Gastrocnemius medialis (tissue), 4 donors: ENCODE measurements at regions not wholly inside any gene's neighbourhood (a gene's known extent, or its start where the extent isn't known, plus 50 kb on each side); places are given as distances from the start of the nearest gene placed in this dataset.

ENCODE experiments used
- ATAC-seq, 2 donors: fragments of 150-250 bp; one replicate each; pipeline ENCODE4 v1.9.1; 2016
- DNase-seq, 2 donors: peaks; one replicate each; pipeline ENCODE4 v3.0.0-alpha.2; 2019
- H3K27ac ChIP-seq, 4 donors: fragments of 200-600 bp; sonication (generic); 1 replicate in 1 of 4; 2 replicates in 3 of 4; pipeline ENCODE4 v1.5.1; 2016 to 2018; ENCODE audit warnings: mild to moderate bottlenecking in 2 of 4, moderate library complexity in 1 of 4
- H3K27me3 ChIP-seq, 3 donors: fragments of 200-600 bp; sonication (generic) in 2 of 3; 1 replicate in 1 of 3; 2 replicates in 2 of 3; pipeline versions ENCODE4 v1.5.1 to v1.6.0; 2016 to 2019; ENCODE audit warnings: mild to moderate bottlenecking in 1 of 3, moderate library complexity in 1 of 3
- H3K36me3 ChIP-seq, 2 donors: fragments of 200-600 bp; sonication (generic) in 1 of 2; one replicate each; pipeline ENCODE4 v1.5.1; 2017 to 2018
- H3K4me1 ChIP-seq, 2 donors: fragments of 200-600 bp; sonication (generic) in 1 of 2; one replicate each; pipeline ENCODE4 v1.5.1; 2016 to 2017; ENCODE audit warnings: mild to moderate bottlenecking in 2 of 2
- H3K4me3 ChIP-seq, 4 donors: fragments of 200-600 bp; sonication (generic) in 3 of 4; 1 replicate in 1 of 4; 2 replicates in 3 of 4; pipeline ENCODE4 v1.5.1; 2016 to 2019; ENCODE audit warnings: mild to moderate bottlenecking in 2 of 4
- H3K9me3 ChIP-seq, 3 donors: fragments of 200-600 bp; sonication (generic) in 2 of 3; 1 replicate in 1 of 3; 2 replicates in 2 of 3; pipeline ENCODE4 v1.5.1; 2016 to 2019
- POLR2A ChIP-seq, 2 donors: fragments of 450-650 bp; IDR thresholded peaks; one replicate each; pipeline ENCODE4 v1.6.1; 2017; ENCODE audit warnings: antibody characterized with exemption in 2 of 2, mild to moderate bottlenecking in 2 of 2, moderate library complexity in 2 of 2
- in situ Hi-C, 4 donors: fragments of 200-750 bp; cut with MboI; loops; one replicate each; pipeline versions ENCODE4 v1.15.0 to v1.8.0; 2017; ENCODE audit warnings: low sequenced_read_pairs in 4 of 4
- intact Hi-C: fragments of 100-400 bp; cut with DNase I; formaldehyde crosslinking; loops from one replicate; pipeline ENCODE4 v1.15.1; 2023; ENCODE audit warnings: low total_unique reads
- TF ChIP-seq, protein P1 (sequence below), 5 experiments: fragments of 450-650 bp in 3 of 5; fragments of 200-600 bp in 2 of 5; sonication (generic) in 2 of 5; IDR thresholded peaks in 4 of 5; conservative IDR thresholded peaks in 1 of 5; 1 replicate in 4 of 5; 2 replicates in 1 of 5; pipeline ENCODE4 v1.5.1; 2016 to 2019; ENCODE audit warnings: antibody characterized with exemption in 5 of 5, mild to moderate bottlenecking in 3 of 5, moderate library complexity in 3 of 5

- H3K4me3 ChIP-seq, result no peak overlapping the region
- no peak for DNase-seq
- no peaks in the 10 kb centered on the region for H3K27me3 ChIP-seq
- TF ChIP-seq POLR2A (IDR thresholded peaks at IDR 0.05), result no peak
- TF ChIP-seq, protein P1, sequence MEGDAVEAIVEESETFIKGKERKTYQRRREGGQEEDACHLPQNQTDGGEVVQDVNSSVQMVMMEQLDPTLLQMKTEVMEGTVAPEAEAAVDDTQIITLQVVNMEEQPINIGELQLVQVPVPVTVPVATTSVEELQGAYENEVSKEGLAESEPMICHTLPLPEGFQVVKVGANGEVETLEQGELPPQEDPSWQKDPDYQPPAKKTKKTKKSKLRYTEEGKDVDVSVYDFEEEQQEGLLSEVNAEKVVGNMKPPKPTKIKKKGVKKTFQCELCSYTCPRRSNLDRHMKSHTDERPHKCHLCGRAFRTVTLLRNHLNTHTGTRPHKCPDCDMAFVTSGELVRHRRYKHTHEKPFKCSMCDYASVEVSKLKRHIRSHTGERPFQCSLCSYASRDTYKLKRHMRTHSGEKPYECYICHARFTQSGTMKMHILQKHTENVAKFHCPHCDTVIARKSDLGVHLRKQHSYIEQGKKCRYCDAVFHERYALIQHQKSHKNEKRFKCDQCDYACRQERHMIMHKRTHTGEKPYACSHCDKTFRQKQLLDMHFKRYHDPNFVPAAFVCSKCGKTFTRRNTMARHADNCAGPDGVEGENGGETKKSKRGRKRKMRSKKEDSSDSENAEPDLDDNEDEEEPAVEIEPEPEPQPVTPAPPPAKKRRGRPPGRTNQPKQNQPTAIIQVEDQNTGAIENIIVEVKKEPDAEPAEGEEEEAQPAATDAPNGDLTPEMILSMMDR (IDR thresholded peaks at IDR 0.05 in 4 of 5, conservative IDR thresholded peaks at IDR 0.05 in 1 of 5), result no peak
- intact Hi-C loops (no loop called here), in situ Hi-C loops (no loop called here)
- ATAC-seq, result no peak
- H3K27ac ChIP-seq, result no peak overlapping the region
- no peaks in the 10 kb centered on the region for H3K9me3 ChIP-seq
- H3K4me1 ChIP-seq, result no peaks in the 10 kb centered on the region
- H3K36me3 ChIP-seq, result no peaks in the 10 kb centered on the region
Observed at GRCh38 chr3:152172460-152172859, 96.3 kb upstream of the MBNL1 start.

GRCh38 chr3:152173627-152174026 lies 95.1 kb upstream of the MBNL1 start:
- Histone ChIP-seq H3K4me3 (no peak overlapping the region), H3K36me3 (no peaks in the 10 kb centered on the region), H3K9me3 (no peaks in the 10 kb centered on the region), H3K4me1 (no peaks in the 10 kb centered on the region), H3K27me3 (no peaks in the 10 kb centered on the region), H3K27ac (no peak overlapping the region)
- no peak for ATAC-seq
- TF ChIP-seq, protein P1 (IDR thresholded peaks at IDR 0.05 in 4 of 5, conservative IDR thresholded peaks at IDR 0.05 in 1 of 5), result no peak
- TF ChIP-seq POLR2A (IDR thresholded peaks at IDR 0.05), result no peak
- intact Hi-C loops, result no loop called here
- in situ Hi-C loops, result no loop called here
- DNase-seq, result no peak

GRCh38 chr3:152174876-152175527 lies 93.7 kb upstream of the MBNL1 start:
- Histone ChIP-seq H3K4me3 (no peak overlapping the region), H3K4me1 (no peaks in the 10 kb centered on the region), H3K27me3 (no peaks in the 10 kb centered on the region), H3K9me3 (no peaks in the 10 kb centered on the region), H3K27ac (no peak overlapping the region), H3K36me3 (no peaks in the 10 kb centered on the region)
- in situ Hi-C loops (loop anchor here in 1 of 4 donors (25.0 kb wide), 1 partner anchor 287 kb away; no protein-coding TSS in a partner anchor), intact Hi-C loops (no loop called here)
- ATAC-seq (no peak), DNase-seq (no peak)
- TF ChIP-seq POLR2A (IDR thresholded peaks at IDR 0.05), result no peak
- TF ChIP-seq, protein P1 (IDR thresholded peaks at IDR 0.05 in 4 of 5, conservative IDR thresholded peaks at IDR 0.05 in 1 of 5), result no peak

DNA sequence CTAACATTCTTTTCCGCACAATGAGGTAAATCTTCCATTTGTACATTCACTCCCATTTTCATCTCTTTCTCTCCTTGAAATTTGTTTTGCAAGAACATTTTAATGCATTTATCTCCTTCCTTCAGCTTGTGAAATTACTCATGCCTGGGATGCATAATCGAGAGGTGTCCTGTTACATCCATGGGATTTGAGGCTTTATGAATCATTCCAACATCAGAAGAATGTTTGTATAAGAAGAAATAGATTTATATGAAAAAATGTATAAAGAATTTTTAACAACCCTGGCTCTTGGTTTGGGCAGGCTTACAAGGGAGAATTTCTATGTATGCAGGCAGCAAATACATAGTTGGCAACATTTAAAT lies 93.2 kb upstream of the MBNL1 start:
- no peak for ATAC-seq
- Histone ChIP-seq H3K27ac (no peak overlapping the region), H3K4me1 (no peaks in the 10 kb centered on the region), H3K9me3 (no peaks in the 10 kb centered on the region), H3K27me3 (no peaks in the 10 kb centered on the region), H3K4me3 (no peak overlapping the region), H3K36me3 (no peaks in the 10 kb centered on the region)
- intact Hi-C loops, result no loop called here
- in situ Hi-C loops, result loop anchor here in 1 of 4 donors (25.0 kb wide), 1 partner anchor 287 kb away; no protein-coding TSS in a partner anchor
- no peak for TF ChIP-seq POLR2A (IDR thresholded peaks at IDR 0.05)
- TF ChIP-seq, protein P1 (IDR thresholded peaks at IDR 0.05 in 4 of 5, conservative IDR thresholded peaks at IDR 0.05 in 1 of 5), result no peak
- no peak for DNase-seq

- ATAC-seq (no peak), DNase-seq (no peak)
- no peak overlapping the region for H3K4me3 ChIP-seq
- H3K36me3 ChIP-seq, result no peaks in the 10 kb centered on the region
- no peaks in the 10 kb centered on the region for H3K4me1 ChIP-seq
- TF ChIP-seq POLR2A (IDR thresholded peaks at IDR 0.05), result no peak
- TF ChIP-seq, protein P1 (IDR thresholded peaks at IDR 0.05 in 4 of 5, conservative IDR thresholded peaks at IDR 0.05 in 1 of 5), result no peak
- in situ Hi-C loops (loop anchor here in 1 of 4 donors (25.0 kb wide), 1 partner anchor 286 kb away; no protein-coding TSS in a partner anchor), intact Hi-C loops (no loop called here)
- no peaks in the 10 kb centered on the region for H3K9me3 ChIP-seq
- no peak overlapping the region for H3K27ac ChIP-seq
- H3K27me3 ChIP-seq, result no peaks in the 10 kb centered on the region
Observed at GRCh38 chr3:152176241-152176640, 92.5 kb upstream of the MBNL1 start.
